ENCODE measurements at regions not wholly inside any gene's neighbourhood (a gene's known extent, or its start where the extent isn't known, plus 50 kb on each side); places are given as distances from the start of the nearest gene placed in this dataset.
"Not testable (repeated sequence)": the region's sequence is repeated elsewhere in the genome, so short reads cannot be mapped to it uniquely, and the experiment has no call there.

DNA sequence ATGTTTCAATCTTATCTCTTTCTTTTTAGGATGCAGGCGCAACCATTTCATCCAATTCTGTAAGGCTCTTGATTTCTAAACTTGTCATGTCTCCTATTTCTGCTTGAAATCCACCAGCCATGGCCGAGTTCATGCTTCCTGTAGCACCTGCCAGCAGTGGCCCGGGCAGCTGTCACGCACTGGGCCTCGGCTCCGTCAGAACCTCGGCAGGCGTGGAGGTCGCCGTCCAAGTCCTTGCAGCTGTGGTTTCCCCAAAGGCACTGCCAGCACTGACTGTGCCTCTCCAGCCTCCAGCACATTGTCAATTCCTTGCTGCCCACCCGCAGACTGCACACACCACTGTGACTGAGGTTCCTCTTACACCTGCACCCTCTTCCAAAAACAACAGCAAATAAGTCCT lies 188.7 kb upstream of the SALL3 start:
- DNase-seq, result no peak

DNA sequence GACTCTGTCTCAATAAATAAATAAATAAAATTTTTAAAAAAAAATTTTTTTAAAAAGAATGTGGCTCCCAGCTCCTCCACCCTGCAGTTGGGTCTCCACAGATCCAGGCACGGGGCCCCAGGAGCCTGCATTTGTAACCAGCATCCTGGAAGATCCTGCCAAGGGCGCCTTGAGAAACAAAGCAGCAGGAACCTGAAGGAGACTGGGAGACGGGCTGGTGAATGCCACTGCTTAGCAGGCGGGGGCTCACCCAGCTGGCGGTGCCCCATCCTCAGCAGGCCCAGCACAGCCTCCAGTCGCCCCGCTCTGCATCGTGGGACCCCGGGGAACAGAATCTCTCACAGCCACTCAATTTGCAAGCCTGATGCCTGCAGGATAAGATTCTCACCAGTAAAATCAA lies 187.5 kb upstream of the SALL3 start:
- DNase-seq, result no peak

DNA sequence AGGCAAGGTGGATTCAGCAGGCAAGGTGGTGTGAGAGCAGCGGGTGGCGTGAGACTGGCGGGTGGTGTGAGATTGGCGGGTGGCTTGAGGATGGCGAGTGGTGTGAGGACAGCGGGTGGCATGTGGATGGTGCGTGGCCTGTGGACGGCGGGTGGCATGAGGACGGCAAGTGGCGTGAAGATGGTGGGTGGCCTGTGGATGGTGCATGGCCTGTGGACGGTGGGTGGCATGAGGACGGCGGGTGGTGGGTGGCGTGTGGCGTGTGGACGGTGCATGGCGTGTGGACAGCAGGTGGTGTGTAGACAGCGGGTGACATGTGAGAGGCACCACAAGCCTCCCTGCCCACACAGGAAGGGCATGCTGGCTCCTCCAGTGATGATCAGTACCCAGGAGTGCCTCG lies 186.9 kb upstream of the SALL3 start:
- no peak for DNase-seq

DNA sequence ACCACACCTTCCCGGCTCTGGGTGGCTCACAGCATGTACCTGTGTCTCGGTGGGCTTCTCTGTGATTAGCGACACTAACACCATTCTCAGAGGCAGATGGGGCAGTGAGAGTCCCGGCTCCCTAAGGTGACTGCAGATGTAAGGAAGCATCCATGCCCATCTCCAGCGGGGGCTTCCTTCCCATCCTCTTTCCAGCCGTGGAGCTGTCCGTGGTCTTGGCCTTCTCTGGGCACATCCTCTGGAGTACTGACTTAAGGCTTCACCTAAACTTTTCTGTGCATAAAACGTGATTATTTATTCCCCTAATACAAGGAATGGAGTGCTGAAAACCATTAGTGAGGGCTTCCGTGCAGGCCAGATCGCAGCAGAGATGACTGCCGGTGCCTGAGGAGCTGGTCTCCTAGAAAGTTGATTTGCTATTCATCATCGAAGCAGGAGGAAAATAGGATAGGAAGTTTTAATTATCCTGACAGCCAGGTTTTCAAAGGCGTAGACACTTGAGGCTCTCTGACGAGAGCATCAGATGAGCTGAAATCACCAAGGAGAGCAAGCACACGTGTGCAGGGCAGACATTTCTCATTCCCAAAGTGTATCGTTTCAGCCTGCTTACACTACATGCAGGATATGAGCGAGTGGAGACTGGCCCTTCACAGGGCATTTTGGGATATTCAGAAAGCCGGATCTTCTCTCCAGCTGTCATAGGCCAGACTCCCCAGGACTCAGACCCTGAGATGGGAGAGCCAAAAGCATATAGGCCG lies 186.1 kb upstream of the SALL3 start:
- no peak for DNase-seq

DNA sequence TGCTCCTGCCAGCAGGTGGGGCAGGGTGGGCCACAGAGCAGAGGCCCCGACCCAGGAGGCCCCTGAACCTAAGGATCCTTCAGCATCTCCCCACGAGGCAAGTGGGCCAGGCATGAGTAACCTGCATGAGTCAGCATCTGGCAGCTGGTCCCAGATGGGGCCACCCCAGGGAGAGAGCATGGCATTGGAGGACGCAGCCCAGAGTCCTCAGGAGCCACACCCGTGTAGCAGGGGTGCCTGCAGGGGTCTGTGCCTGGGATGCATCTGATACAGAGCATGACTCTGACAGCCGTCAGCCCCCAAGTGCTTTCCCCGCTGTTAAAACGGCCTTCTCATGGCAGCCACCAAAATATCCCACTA lies 185.6 kb upstream of the SALL3 start:
- no peak for DNase-seq

DNA sequence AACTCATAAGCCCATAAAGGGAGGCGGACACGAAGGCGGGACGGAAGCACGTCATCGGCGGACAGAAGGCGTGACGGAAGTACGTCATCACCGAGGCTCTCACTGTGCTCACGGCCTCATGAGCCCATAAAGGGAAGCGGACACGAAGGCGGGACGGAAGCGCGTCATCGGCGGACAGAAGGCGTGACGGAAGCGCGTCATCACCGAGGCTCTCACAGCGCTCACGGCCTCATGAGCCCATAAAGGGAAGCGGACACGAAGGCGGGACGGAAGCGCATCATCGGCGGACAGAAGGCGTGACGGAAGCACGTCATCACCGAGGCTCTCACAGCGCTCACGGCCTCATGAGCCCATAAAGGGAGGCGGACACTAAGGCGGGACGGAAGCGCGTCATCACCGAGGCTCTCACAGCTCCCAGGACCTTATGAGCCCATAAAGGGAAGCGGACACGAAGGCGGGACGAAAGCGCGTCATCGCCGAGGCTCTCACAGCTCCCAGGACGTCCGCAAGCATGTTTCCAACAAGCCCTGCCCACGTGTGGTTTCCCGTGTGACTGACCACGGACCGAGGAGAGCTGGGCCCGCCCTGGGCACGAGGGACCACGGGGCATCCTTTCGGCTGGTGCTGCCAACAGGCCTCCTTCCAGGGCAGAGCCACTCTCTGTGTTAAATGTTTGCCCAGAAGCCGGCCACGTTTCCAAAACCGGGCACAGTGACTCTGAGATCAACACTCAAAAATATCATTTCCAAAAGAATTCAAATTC lies 182.7 kb upstream of the SALL3 start:
- DNase-seq, result no peak

DNA sequence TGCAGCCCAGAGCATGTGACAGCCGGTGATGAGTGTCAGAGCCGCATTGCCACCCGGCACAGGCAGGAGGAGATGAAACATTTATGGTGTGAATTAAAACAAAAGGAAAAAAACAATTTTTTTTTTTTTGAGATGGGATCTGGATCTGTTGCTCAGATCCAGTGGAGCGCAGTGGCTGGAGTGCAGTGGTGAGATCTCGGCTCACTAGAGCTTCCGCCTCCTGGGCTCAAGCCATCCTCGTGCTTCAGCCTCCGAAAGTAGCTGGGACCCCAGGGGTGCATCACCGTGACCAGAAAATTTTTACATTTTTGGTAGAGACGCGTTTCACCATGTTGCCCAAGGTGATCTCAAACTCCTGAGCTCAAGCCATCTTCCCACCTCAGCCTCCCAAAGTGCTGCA lies 182.1 kb upstream of the SALL3 start:
- no peak for DNase-seq

DNA sequence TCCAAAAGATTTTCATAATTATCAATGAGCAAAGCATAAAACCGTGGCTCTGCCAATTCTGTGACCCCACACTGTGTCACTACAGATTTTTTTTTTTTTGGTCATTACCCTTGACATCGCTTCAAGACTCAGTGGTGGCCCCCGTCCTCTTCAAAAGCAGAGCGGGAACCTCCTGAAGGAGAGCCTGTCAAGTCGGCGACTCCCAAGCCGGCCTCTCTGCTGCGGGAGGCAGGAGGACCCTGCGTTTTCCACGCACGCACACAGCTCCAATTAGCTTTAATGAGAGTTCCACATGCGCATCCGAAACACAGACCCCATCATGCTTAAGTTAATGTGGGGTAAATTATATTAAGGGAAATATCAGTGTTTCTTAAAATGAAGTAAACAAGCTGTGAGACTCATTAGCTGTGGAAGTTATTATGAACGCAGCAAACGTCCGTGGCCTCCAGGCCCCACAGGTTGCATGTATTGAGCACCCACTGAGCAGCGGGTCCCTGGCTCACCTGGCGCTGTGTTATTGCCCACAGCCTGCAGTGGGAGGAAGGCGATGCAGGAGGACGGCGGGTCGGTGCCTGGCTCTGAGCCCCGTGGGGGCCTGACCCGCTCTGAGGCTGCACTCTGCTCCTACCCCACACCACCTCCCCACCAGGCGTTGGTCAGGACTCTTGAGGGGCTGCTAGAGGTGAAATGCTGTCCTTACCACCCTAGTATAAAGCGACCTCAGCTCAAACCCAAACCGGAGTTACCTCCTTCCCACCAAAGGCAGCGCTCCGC lies 181.0 kb upstream of the SALL3 start:
- DNase-seq, result no peak

DNA sequence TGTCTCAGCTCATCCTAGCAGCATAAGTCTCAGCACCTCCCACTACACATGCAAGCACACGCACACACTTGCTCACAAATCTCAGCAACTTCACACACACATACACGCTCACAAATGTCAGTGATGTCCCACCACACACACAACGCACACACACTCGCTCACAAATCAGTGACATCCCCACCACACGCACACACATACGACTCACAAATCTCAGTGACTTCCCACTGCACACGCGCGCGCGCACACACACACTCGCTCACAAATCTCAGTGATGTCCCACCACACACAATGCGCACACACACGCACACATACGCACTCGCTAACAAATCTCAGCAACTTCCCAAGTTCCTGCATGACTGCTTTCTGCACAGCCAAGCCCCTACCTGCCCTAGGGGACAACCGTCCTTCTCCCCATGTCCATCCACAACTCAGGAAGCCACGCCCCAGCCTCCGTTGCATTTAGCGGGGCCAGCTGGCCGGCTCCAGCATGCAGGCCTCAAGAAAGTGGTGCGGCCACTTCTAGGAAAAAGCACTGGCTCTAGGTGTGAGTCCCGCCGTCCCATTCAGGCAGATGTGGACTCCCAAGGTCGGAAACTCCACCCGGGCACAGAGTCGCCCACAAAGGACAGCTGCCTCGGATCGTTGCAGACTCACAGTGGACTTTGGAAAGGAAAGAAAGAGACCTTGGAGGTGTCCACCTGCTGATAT lies 180.1 kb upstream of the SALL3 start:
- no peak for DNase-seq

DNA sequence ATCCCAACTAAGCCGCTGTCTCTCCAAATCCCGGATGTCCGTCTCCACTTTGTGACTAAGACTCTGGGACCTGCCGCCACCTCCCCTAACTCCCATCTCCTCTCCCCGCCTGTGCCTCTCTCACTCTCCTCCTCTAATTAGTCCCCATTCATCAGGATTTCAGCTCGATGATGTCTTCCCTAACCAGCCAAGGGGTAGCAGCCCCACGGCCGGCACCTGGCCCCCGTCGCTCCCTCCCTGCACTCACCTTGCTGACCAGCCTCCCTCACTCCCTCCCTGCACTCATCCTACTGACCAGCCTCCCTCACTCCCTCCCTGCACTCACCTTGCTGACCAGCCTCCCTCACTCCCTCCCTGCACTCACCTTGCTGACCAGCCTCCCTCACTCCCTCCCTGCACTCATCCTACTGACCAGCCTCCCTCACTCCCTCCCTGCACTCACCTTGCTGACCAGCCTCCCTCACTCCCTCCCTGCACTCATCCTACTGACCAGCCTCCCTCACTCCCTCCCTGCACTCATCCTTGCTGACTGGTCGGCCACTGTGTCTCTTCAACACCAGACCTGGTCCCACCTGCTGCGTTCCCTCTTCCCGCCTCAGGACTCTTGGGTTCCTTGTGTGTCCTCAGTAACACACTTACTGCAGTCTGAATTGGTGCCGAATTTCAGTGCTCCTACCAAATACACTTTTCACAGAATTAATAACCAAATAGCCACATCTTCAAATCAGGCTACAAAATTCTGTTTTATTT lies 179.3 kb upstream of the SALL3 start:
- DNase-seq, result not testable (repeated sequence)

DNA sequence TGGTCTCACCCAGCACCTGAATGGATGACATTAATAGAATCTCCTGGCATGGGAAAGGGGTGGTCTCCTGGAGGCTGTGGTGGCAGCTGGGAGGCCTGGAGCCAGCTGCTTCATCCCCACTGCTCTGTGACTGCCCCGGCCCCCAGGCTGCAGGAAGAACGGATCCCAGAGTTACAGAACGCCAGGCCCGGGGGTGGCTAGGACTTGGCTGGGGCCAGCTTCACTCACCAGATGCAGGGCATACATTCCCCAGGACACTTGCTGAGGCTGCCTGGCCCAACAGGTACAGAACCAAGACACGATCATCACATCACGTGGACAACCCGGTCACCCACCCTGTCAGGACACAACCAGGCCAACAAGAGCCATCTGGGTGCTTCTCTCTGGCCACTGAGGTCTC lies 178.6 kb upstream of the SALL3 start:
- DNase-seq, result no peak

DNA sequence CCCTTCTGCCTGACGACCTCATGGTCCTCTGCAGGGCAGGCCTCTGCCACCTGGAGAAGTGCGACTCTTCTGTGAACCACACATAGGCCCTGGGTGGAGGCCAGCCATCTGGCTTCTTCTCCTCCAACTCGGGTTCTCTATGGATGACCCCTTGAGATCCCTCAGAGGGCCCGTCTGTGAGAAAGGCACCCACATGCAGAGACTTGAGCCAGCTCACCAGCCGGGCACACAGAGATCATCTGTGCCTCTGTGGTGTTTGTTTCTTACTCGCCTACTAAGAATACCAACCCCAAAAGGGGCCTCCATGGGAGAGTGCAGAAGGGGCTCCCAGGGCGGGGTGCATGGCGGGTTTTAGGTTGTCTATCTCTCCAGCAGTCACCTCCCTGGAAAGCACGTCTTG lies 176.5 kb upstream of the SALL3 start:
- DNase-seq, result no peak

DNA sequence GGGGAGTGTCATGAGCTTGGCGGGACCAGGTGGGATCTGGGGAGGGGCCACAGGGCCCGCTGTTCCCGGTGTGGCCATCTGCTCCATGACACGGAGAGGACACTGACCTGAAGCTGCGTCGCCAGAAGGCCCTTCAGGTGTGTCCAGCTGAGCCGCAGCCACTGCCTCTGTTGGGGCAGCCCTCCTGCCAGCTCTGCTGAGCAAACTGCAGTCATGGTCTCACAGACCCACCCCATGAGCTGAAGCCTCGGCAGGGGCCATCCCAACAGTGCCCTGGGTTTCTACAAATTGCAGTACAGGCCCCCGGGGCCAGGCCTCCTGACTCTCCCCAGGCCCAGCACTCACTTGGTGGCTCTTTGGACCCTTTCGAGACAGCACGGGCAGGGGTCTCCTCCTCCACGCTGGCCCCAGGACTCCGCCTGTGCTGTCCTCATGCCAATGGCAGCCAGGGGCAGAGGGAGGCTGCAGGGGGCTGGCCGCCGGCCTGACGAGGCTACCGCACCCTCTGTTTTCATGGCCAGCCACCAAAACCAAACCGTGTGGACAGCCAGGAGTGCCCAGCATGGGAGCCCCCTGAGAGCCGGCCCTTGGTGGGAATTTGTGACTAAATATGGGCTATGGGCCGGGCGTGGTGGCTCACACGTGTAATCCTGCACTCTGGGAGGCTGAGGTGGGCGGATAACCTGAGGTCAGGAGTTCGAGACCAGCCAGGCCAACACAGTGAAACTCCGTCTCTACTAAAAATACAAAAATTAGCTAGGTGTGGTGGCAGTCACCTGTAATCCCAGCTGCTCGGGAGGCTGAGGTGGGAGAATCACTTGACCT lies 175.2 kb upstream of the SALL3 start:
- DNase-seq, result no peak

DNA sequence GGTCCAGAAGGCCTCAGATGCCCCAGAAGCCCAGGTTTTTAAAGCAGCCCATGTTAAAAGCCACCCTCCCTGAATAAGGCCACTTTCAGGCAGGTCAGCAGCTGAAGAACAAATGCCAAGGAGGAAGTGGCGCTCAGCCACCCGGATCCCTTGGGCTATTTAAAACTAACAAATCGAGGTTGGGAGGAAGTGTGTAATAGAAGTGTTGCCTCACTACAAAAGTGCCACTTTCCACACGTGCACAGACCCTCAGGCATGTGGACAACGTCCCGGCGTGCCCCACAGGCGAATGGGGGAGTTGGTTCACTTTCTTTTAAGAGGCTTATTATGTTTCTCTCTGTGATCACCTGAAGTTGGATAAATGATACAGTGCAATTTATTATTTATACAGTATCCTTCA lies 173.8 kb upstream of the SALL3 start:
- no peak for DNase-seq

DNA sequence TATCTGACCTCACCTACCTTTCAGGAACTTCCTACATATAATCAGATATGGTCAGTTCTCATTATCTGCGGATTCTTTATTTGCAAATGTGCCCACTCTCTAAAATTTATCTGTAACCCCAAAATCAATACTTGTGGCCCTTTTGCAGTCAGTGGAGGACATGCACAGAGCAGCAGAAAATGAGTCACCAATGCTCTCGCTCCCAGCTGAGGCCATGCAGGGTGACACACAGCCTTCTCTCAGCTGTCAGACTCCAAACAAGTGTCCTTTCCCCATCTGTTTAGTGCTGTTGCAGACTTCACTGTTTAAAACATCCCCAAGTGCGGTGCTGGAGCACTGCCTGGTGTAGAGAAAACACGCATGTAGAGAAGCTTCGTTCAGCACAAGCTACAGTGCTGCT lies 171.9 kb upstream of the SALL3 start:
- DNase-seq, result no peak

DNA sequence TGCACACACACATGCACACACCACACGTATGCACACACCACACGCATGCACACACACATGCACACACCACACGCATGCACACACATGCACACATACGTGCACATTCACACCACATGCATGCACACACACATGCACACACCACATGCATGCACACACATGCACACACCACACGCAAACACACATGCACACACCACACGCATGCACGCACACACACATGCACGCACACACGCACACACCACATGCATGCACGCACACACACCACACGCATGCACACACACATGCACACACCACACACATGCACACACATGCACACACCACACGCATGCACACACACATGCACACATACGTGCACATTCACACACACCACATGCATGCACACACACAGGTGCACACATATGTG lies 169.8 kb upstream of the SALL3 start:
- no peak for DNase-seq

DNA sequence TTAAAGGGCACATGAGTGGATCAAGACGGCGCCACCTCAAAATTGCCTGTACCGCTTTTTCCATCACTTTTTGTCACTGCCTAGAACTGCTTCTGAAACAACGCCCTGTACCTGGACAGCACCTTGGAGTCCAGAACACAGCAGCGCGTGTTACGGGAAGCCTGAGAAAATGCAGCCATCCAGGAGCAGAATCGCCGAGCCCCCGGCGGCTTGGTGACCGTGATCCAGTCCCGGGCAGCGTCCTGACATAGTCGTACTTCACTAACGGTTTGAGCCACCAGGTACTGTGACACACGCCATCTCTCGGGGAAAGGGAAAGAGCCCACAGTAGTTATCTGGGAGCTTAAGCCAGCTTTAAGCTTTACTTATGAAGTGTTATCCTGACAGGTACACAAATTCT lies 168.9 kb upstream of the SALL3 start:
- DNase-seq, result no peak

DNA sequence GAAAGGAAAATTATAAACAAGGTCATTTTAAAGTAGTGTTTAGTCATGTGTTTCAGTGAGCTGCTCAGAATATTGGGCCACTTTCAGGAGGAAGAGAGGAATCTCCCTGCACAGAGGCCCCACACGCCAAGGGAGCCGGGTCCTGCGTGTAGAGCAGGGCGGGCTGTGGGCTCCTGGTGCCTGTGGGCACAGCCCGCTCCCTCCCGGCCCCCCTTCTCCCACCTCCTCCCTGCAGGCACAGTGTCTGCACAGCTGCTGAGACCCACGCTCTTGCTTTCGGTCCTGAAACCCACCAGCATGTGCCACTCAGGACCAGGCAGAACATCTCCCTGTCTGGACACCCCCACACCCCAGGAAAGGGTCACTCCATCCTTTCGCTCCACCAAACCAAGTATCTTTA lies 167.6 kb upstream of the SALL3 start:
- DNase-seq, result no peak

DNA sequence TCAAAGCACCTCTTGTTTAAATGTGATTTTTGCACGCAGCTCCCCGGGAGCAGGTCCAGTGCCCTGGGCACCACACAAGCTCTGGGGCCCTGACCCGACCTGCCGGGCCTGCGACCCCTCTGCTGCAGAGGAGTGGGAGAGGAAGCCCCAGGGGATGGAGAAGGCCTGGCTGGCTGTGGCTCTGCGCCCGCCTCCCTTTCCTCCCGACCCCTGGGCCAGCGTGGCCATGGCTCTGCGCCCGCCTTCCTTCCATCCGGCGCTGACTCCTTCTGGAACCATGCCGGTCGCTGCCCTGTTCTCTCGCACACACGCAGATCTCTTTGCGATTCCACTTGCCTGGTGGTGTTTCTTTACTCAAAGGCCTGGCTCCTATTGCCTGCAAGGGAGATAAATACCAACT lies 166.5 kb upstream of the SALL3 start:
- DNase-seq, result no peak

DNA sequence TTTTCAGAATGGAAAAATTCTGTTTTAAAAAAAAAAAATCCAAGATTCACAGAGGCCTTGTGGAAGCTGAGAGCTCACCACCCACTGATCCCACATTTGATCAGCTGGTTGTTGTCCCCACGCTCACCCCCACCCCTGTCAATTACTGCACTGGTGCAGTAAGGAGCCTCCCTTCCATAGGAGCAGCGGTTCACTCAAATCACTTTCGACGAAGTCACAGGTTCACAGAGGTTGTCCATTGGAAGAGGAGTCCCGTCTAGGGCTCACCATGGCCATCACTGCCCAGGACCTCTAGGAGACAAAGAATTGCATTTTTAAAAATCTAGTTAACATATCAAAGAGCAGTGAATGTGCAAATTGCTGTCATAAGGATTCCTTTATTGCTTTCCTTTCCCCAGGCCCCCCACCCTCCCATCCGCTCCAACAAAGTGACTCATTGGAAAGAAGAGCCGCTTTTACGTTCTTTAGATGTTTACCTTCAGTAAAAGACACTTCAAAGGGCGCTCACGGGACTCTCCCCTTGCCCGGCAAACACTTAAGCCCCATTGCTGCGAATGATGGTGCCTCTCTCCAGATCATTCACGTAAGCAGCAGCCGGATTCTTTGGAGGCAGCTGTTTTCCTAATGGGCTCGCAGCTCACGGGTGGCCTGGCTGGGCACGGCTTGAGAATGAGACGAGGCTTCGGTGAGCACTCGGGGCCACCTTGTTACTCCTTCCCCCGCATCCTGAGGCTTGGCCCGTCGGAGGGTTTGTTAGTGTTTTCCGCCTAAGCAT lies 165.5 kb upstream of the SALL3 start:
- DNase-seq, result no peak

DNA sequence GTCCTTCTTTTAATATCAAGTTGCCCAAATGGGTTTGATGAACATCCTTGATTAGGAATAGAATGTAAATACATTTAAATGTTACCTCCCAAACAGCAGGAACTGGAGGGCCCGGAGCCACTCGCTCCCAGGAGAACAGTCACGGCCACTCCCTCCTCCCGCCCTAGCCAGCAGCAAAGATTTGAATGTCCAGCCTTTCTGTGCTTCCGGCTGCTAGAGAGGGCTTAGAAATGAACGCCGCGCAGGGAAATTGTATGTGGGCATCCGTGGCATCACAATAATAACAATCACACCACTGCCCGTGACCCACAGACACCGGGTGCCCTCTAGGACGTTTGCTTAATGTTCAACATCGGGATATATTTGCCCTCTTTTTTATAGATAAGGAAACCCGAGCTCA lies 164.9 kb upstream of the SALL3 start:
- DNase-seq, result no peak
